ENCODE measurements at regions not wholly inside any gene's neighbourhood (a gene's known extent, or its start where the extent isn't known, plus 50 kb on each side); places are given as distances from the start of the nearest gene placed in this dataset.

- no peak for TF ChIP-seq EP300 (IDR thresholded peaks at IDR 0.05)
- TF ChIP-seq POLR2A (IDR thresholded peaks at IDR 0.05) = no peak
- TF ChIP-seq CTCF (IDR thresholded peaks at IDR 0.05) = no peak
- no peaks in the 10 kb centered on the region for H3K4me1 ChIP-seq (ENCODE audit: insufficient read depth)
- WGBS, 3 donors = 56 to 62% (median 59%) methylated on average over 5 of the region's 5 CpGs
- H3K9me3 ChIP-seq = no peaks in the 10 kb centered on the region
- intact Hi-C loops (cut with DNase I) = no loop called here
- no peaks in the 10 kb centered on the region for H3K36me3 ChIP-seq
- DNase-seq = no peak
- no peak overlapping the region for H3K27ac ChIP-seq
- no peaks in the 10 kb centered on the region for H3K27me3 ChIP-seq
- H3K4me3 ChIP-seq = no peak overlapping the region
Measured at GRCh38 chr3:127119693-127120464, 73.1 kb upstream of the PRR23E start.

DNA sequence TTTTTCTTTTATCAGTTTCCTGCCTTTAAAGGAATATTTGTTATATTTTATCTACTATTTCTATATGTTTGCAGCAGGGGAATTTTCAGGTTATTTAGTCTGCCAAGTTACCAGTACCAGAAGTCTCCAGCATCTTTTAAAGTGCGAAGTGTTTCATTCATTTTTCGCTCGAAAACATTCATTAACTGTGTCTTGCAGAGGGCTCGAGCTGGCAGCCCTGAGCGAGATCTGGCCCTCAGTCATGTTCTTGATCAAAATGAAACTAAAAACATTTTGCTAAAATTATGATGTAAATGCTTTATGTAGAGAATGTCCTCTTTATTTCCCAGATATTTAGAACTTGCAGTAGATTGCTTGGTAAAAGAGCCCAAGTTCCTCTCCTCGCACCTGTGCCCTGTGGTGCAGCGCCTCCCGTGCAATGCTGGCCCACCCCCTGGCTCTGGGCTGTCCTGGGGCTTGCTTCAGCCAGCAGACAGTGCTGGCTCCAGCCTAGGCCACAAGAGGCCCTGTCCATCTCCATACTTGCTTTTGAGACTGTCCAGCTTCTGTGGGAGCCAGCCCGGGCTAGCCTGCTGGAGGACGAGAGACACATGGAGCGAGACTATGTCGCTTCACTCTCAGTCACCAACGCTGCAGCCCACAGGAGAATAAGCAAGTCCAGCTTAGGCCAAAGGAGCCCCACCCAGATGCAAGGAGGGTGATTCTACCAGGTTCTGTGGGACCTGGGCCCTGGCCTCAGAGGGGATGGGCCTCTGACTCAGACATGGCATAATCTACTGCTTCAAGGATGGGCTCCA, 71.9 kb upstream of the PRR23E start:
- intact Hi-C loops (cut with DNase I) = no loop called here
- TF ChIP-seq POLR2A (IDR thresholded peaks at IDR 0.05) (no peak), EP300 (IDR thresholded peaks at IDR 0.05) (no peak), CTCF (IDR thresholded peaks at IDR 0.05) (no peak)

GRCh38 chr3:127121885-127122284, 71.0 kb upstream of the PRR23E start:
- no peak overlapping the region for H3K27ac ChIP-seq
- no peak overlapping the region for H3K4me3 ChIP-seq
- TF ChIP-seq CTCF (IDR thresholded peaks at IDR 0.05) (no peak), POLR2A (IDR thresholded peaks at IDR 0.05) (no peak), EP300 (IDR thresholded peaks at IDR 0.05) (no peak)
- H3K27me3 ChIP-seq = no peaks in the 10 kb centered on the region
- no peaks in the 10 kb centered on the region for H3K9me3 ChIP-seq
- DNase-seq = no peak
- intact Hi-C loops (cut with DNase I) = no loop called here
- no peaks in the 10 kb centered on the region for H3K4me1 ChIP-seq (ENCODE audit: insufficient read depth)
- no peaks in the 10 kb centered on the region for H3K36me3 ChIP-seq
- 57 to 71% (median 68%) methylated on average over 1 of the region's 1 CpG for WGBS, 3 donors

More for the DNA sequence above, 71.9 kb upstream of the PRR23E start:
- Histone ChIP-seq H3K4me1 (ENCODE audit: insufficient read depth) (no peaks in the 10 kb centered on the region), H3K27ac (no peak overlapping the region), H3K4me3 (no peak overlapping the region), H3K9me3 (no peaks in the 10 kb centered on the region), H3K36me3 (no peaks in the 10 kb centered on the region), H3K27me3 (no peaks in the 10 kb centered on the region)
- DNase-seq = no peak
- 82 to 88% (median 85%) methylated on average over 13 of the region's 13 CpGs for WGBS, 3 donors

DNA sequence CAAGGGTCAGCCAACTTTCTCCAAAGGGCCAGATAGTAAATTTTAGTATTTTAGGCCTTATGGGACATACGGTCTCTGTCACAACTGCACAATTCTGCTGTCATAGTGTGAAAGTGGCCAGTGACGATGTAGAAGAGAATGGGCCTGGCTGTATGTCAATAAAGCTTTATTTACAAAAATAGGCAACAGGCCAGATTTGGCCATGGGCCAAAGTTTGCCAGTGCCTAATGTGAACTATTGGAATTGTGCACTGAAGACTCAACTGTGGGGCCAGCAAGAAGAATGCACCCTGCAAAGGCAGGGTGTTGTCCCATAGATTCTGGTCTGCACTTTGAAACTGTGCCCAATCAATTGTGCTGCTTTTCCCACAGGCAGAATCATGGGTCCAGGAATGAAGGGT, 69.4 kb upstream of the PRR23E start:
- H3K4me1 ChIP-seq (ENCODE audit: insufficient read depth) = no peaks in the 10 kb centered on the region
- DNase-seq = no peak
- H3K36me3 ChIP-seq = no peaks in the 10 kb centered on the region
- no peaks in the 10 kb centered on the region for H3K27me3 ChIP-seq
- H3K4me3 ChIP-seq = no peak overlapping the region
- intact Hi-C loops (cut with DNase I) = no loop called here
- no peak for TF ChIP-seq POLR2A (IDR thresholded peaks at IDR 0.05)
- no peak for TF ChIP-seq EP300 (IDR thresholded peaks at IDR 0.05)
- TF ChIP-seq CTCF (IDR thresholded peaks at IDR 0.05) = no peak
- 90 to 91% (median 91%) methylated on average over 2 of the region's 2 CpGs for WGBS, 3 donors
- H3K27ac ChIP-seq = no peak overlapping the region
- no peaks in the 10 kb centered on the region for H3K9me3 ChIP-seq

Data from ovary (tissue), 7 donors.